ENCODE measurements at regions not wholly inside any gene's neighbourhood (a gene's known extent, or its start where the extent isn't known, plus 50 kb on each side); places are given as distances from the start of the nearest gene placed in this dataset.
A peak's percentile ranks its signal among the peaks of the same experiment; 100 is the strongest.

- TF ChIP-seq NR3C1 (CRISPR knock-in tag; IDR thresholded peaks at IDR 0.05) (no peak), ZNF146 (CRISPR knock-in tag; IDR thresholded peaks at IDR 0.05; ENCODE audit: unreplicated experiment) (no peak), TCF7 (IDR thresholded peaks at IDR 0.05; ENCODE audit: borderline replicate concordance) (no peak), ZNF143 (CRISPR knock-in tag; IDR thresholded peaks at IDR 0.05) (no peak), TEAD2 (tag; IDR thresholded peaks at IDR 0.05) (no peak), ETV1 (tag; conservative IDR thresholded peaks at IDR 0.05; ENCODE audit: low read depth) (0 out of 2 replicates have a peak, but pooled peaks have one; percentile 33), FOXK2 (conservative IDR thresholded peaks at IDR 0.05 in 1 of 2, IDR thresholded peaks at IDR 0.05 in 1 of 2; ENCODE audit: low read depth in 2 of 2) (no peak), BCL6 (CRISPR knock-in tag; IDR thresholded peaks at IDR 0.05) (no peak), ZBTB2 (IDR thresholded peaks at IDR 0.05) (peak; percentile 49; the same call in 1 of the 2 replicates), ZNF583 (CRISPR knock-in tag; IDR thresholded peaks at IDR 0.05) (no peak), CTCFL (IDR thresholded peaks at IDR 0.05; ENCODE audit: borderline replicate concordance, insufficient read depth, low read depth, low read length, poor library complexity, severe bottlenecking) (peak; percentile 68), ZNF282 (CRISPR knock-in tag; IDR thresholded peaks at IDR 0.05) (no peak), ZNF511 (CRISPR knock-in tag; IDR thresholded peaks at IDR 0.05) (no peak), TCF7L2 (IDR thresholded peaks at IDR 0.05; ENCODE audit: low read depth, low read length) (no peak), PHTF2 (CRISPR knock-in tag; IDR thresholded peaks at IDR 0.05) (no peak), ZHX1 (conservative IDR thresholded peaks at IDR 0.05; ENCODE audit: low read length) (no peak), NR2F6 (CRISPR knock-in tag; IDR thresholded peaks at IDR 0.05) (no peak), SREBF2 (CRISPR knock-in tag; IDR thresholded peaks at IDR 0.05) (no peak), HBP1 (CRISPR knock-in tag; IDR thresholded peaks at IDR 0.05) (no peak), MTA2 (IDR thresholded peaks at IDR 0.05; ENCODE audit: low read depth) (no peak), EP300 (IDR thresholded peaks at IDR 0.05; ENCODE audit: low read length) (no peak; the same call in 1 of the 2 replicates)
Observed at GRCh38 chr17:20908313-20909267, 134.2 kb downstream of the USP22 start (continued).
